NT2/D1 (cell line): ENCODE measurements at regions not wholly inside any gene's neighbourhood (a gene's known extent, or its start where the extent isn't known, plus 50 kb on each side); places are given as distances from the start of the nearest gene placed in this dataset.

Source experiments
- SUZ12 ChIP-seq: IDR thresholded peaks from 2 replicates; pipeline ENCODE4 v1.6.1; 2011; ENCODE audit not compliant: insufficient read length, insufficient read depth; ENCODE audit errors: extremely low read depth
- YY1 ChIP-seq: IDR thresholded peaks from 2 replicates; pipeline ENCODE4 v1.6.1; 2011; ENCODE audit not compliant: insufficient read length, insufficient read depth
- ZNF274 ChIP-seq: IDR thresholded peaks from 2 replicates; pipeline ENCODE4 v1.6.1; 2011; ENCODE audit warnings: mild to moderate bottlenecking, low read depth, low read length

DNA sequence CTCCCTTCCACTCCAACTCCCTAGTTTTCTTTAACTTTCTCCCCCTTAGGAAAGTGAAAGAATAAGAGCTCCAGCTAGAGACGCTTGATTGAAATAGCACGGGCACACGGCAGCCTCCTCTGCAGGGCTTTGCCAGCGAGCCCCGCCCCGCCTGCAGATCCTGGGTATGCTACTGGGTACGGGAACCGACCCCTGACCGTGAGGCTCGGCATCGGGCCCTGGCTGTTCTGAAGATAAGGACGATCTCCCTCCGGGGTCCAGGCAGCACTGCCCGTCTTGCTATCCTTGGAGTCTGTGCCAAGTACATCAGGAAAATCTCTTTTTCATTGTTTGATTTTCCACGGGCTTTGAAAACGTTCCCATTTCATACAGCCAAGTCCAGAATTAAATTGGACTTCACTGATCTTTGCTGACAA, 284.5 kb downstream of the MTX2 start:
- no peak for TF ChIP-seq YY1
- no peak for TF ChIP-seq ZNF274
- no peak for TF ChIP-seq SUZ12
